HG03097 (cell line): ENCODE measurements at regions not wholly inside any gene's neighbourhood (a gene's known extent, or its start where the extent isn't known, plus 50 kb on each side); places are given as distances from the start of the nearest gene placed in this dataset.

ENCODE experiments used
- ATAC-seq: cut with Tn5 transposase; IDR thresholded peaks from one replicate; pipeline ENCODE4 v1.9.1; 2021; ENCODE audit not compliant: unreplicated experiment, low FRiP score

DNA sequence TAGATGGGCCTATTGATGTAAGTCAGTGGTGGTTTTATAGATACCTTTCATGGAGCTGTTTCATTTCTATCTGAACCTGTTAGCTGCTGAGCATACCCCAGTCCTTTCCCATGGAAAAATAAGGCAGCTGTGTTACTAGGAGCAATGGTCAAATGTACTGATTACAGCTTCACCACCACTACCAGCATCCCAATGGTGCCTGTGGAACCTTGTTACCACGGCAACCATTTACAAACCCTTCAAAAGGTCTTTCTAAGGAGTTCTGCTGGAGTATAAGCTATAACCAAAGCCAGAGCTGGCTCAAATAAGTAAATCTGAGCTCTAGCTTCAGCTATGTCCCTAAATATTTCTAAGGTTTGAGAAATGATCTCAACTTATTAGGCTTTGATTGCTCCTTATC lies 133.4 kb upstream of the ACP3 start:
- no peak for ATAC-seq

DNA sequence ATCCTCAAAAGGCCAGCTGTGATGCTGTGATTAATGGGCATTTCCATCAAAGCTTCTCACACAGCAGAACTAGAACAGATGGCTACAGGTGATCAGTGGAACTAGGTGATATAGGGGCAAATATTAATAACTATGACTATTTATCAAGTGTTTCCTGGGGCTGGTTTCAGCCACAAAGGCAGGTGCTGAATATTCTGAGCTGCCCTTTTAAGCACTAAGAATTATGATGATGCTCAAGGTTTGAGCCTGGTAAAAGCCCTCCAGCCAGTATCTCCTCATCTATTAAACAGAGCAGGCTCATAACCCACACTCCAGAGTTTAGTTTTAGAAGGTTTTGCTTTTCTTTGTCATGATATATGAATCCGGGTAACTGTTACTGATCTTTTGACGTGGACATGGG lies 129.5 kb upstream of the ACP3 start:
- ATAC-seq = no peak

GRCh38 chr3:132189601-132190000 lies 127.6 kb upstream of the ACP3 start:
- ATAC-seq = no peak

- ATAC-seq = no peak
Observed at GRCh38 chr3:132196113-132196512, 121.1 kb upstream of the ACP3 start.

DNA sequence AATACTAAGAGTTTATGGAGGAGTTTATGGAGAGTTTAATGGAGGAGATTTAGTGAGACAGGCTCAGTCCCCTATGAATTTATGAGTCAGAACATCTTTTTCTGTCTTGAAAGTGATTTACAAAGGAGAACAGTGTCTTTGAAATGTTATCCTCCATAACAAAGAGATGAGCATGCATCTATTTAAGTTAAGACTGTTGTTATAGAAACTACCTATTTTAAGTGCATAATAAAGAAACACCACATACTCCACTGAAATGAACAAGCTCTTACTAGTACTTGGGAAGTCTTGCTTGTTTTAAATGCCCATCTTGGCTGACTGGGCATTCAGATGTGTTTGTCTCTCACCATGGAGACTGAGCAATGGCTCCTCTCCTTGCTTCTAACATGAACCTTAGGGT lies 118.7 kb upstream of the ACP3 start:
- ATAC-seq = no peak

DNA sequence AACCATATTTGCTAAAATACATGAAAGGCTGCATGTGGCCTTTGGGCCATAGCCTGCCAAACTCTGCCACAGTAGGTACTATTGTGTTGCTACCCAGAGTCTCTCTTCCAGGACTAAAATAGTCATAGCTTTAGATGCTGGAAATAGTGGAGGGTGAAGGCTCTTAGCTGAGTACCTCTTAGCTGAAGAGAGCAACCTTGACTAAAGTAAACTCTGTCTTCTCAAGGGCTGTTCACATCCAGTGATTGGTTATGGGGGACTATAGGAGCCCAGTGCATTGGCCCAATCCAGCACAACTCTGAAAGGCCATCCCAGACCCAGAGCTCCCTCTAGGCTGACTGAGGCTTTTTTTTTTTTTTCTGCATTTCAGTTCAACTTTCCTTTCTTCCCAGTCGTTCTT lies 117.8 kb upstream of the ACP3 start:
- ATAC-seq = no peak

GRCh38 chr3:132202586-132202985 lies 114.6 kb upstream of the ACP3 start:
- no peak for ATAC-seq

GRCh38 chr3:132203889-132204596 lies 113.2 kb upstream of the ACP3 start:
- ATAC-seq = no peak

GRCh38 chr3:132205609-132206008 lies 111.6 kb upstream of the ACP3 start:
- no peak for ATAC-seq

DNA sequence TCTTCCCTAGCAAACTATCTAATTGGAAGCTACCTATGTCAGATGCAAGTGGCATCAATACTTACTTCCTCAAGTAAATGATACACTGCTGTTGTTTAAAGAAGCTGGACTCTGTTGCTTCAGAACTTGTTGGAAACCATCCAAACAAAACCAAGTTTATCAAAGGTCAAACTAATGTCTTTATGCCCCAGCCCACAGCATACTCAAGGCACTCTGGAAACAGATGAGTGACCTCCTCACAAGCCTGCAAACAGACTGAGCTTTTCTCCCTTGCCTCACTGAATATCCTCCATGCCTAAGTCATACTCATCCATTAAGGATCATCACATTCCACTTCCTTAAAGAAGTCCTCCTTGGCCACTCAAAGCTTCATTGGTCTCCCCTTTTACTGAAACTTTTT lies 107.4 kb upstream of the ACP3 start:
- no peak for ATAC-seq

DNA sequence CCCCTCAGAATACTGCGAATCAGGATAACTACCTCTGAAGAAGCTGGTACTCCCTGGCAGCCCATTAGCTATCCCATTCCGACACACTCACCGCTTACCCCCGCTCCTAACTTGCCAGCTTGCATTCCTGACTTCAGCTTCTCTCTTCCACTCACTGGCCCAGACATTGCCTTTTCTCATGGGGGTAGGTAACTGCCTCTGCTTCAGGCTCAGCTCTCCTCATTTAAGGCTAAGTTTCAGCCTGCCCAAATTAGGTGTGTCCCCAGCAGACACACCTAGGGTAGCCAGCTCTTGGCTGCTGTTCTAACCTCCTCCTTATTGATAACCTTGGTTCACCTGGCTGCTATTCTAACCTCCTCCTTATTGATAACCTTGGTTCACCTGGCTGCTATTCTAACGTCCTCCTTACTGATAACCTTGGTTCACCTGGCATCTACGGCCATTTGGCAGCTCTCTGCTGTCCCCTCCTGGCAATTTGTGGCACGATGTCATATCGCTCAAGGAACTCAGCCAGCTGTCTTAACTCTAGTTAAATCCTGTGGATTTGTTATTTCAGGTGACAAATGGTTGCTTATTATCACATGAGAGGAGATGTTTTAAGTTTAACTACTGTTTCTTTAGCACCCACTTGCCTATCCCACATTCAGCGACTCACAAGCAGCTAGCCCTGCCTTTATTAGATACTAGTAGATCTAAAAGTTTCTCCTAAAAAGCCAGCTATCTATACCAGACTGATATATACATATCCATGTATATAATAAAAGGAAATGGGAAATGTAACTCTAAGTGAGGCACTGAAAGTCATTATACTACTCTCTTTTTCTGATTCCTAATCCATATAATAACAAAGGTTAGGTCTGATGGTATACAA lies 106.5 kb upstream of the ACP3 start:
- no peak for ATAC-seq

DNA sequence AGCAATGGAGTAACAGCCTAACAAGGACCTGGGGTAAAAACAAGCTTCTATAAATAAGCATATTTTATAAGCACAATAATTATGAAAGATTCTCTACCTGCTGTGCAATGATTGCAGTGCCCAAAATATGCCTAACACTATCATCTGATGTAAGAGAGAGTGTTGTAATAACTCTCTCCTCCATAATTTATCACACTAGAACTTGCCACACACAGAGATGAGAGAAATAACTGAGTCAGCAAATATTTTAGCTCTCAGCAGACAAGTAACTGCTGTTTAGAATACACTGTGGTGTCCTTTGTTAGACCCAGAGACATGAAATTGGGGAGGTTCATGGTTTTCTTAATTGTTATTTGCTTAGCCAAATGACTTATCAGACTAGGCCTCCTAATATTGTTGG lies 105.3 kb upstream of the ACP3 start:
- ATAC-seq = no peak

GRCh38 chr3:132218817-132219755 lies 98.1 kb upstream of the ACP3 start:
- no peak for ATAC-seq

DNA sequence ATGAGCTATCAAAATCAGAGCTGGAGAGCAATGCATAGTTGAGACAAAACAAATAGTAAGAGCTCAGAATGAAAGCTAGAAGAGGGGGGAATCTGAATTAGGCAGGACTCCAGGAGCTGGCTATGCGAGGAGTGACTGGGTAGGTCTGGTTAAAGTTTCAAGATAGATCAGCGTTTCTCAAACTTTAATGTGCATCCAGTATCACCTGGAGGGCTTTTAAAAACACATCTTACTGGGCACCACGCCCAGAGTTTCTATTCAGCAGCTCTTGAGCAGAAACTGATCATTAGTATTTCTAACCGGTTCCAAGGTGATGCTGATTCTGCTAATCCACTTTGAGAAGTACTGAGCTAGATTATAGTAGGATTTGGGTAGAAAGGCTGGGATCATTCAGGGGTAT lies 96.2 kb upstream of the ACP3 start:
- ATAC-seq = no peak

DNA sequence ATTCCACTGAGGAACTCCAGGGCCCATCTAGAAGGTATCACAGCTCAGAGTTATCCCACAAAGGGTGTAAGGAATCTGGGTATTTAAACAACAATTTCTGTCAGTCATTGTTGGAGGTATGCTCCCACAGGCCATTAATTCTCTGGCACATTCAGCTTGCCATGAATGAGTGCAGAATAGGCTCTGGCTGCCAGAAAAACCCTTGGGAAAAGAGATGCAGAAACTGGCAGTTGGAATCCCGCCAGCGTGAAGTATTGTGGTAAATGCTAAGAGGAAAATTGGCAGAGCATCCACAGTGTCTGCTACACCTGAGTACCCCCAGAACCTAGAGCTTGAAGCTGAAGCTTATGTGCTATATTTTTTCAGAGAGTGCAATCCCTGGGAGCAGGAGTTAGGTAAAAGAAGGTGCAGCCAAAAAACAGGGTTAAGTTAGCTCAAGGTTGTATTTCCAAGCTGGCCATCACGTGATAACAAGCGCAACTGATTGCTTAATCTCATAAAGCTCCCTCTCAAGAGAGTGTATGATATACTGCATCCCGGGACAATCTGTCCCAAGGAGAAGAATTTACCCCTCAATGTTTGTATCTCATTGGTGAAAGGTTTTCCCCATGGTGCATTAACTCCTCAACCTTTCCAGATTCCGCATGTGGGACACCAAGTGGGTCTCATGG lies 94.2 kb upstream of the ACP3 start:
- no peak for ATAC-seq

GRCh38 chr3:132225664-132226063 lies 91.5 kb upstream of the ACP3 start:
- no peak for ATAC-seq

GRCh38 chr3:132228923-132229322 lies 88.3 kb upstream of the ACP3 start:
- no peak for ATAC-seq

GRCh38 chr3:132229641-132230040 lies 87.6 kb upstream of the ACP3 start:
- no peak for ATAC-seq

- ATAC-seq = no peak
Observed at GRCh38 chr3:132230156-132231000, 86.8 kb upstream of the ACP3 start.

GRCh38 chr3:132231633-132232032 lies 85.6 kb upstream of the ACP3 start:
- no peak for ATAC-seq
